GM23338 (cell line): ENCODE measurements at regions not wholly inside any gene's neighbourhood (a gene's known extent, or its start where the extent isn't known, plus 50 kb on each side); places are given as distances from the start of the nearest gene placed in this dataset.
"Not testable (repeated sequence)": the region's sequence is repeated elsewhere in the genome, so short reads cannot be mapped to it uniquely, and the experiment has no call there.

Experiments used
- CTCF ChIP-seq, 2 experiments: fragments of 200-600 bp in 1 of 2; sonication (generic) in 1 of 2; conservative IDR thresholded peaks; 2 replicates each; pipeline versions ENCODE4 v1.5.1 to v1.6.1; 2016 to 2017; ENCODE audit warnings: antibody characterized with exemption in 2 of 2, low read depth in 2 of 2, mild to moderate bottlenecking in 2 of 2, moderate library complexity in 1 of 2
- EZH2 ChIP-seq: fragments of 200-600 bp; sonication (generic); IDR thresholded peaks from one replicate; pipeline ENCODE4 v1.8.0; 2017; ENCODE audit warnings: antibody characterized with exemption, mild to moderate bottlenecking, low read depth; ENCODE audit not compliant: unreplicated experiment
- EZH2phosphoT487 ChIP-seq: fragments of 200-600 bp; sonication (generic); IDR thresholded peaks from one replicate; pipeline ENCODE4 v1.8.1; 2018; ENCODE audit warnings: antibody characterized with exemption; ENCODE audit not compliant: unreplicated experiment
- JUNB ChIP-seq: IDR thresholded peaks from one replicate; pipeline ENCODE4 v1.6.1; 2016; ENCODE audit warnings: antibody characterized with exemption; ENCODE audit not compliant: unreplicated experiment
- POLR2AphosphoS5 ChIP-seq: IDR thresholded peaks from 2 replicates; pipeline ENCODE4 v1.6.1; 2016; ENCODE audit warnings: antibody characterized with exemption, low read depth
- REST ChIP-seq: IDR thresholded peaks from one replicate; pipeline ENCODE4 v1.6.1; 2018; ENCODE audit warnings: antibody characterized with exemption; ENCODE audit not compliant: unreplicated experiment
- ZNF331 ChIP-seq: fragments of 250-450 bp; sonication (Bioruptor Pico); IDR thresholded peaks from 2 replicates; pipeline ENCODE4 v1.5.0; 2020; ENCODE audit warnings: low read depth, mild to moderate bottlenecking, moderate library complexity
- TF ChIP-seq, protein P1 (sequence below): fragments of 250-450 bp; sonication (Bioruptor Pico); IDR thresholded peaks from 2 replicates; pipeline ENCODE4 v1.5.0; 2020; ENCODE audit warnings: mild to moderate bottlenecking, moderate library complexity

DNA sequence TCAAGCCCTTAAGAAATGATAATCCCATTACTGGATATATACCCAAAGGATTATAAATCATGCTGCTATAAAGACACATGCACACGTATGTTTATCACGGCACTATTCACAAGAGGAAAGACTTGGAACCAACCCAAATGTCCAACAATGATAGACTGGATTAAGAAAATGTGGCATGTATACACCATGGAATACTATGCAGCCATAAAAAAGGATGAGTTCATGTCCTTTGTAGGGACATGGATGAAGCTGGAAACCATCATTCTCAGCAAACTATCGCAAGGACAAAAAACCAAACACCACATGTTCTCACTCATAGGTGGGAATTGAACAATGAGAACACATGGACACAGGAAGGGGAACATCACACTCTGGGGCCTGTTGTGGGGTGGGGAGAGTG is 224.4 kb downstream of the KLF6 start:
- not testable (repeated sequence) for TF ChIP-seq POLR2AphosphoS5; CTCF (conservative IDR thresholded peaks at IDR 0.05; ENCODE audit: low read depth in 2 of 2); REST; EZH2phosphoT487; EZH2; ZNF331 (CRISPR knock-in tag); JUNB
- TF ChIP-seq, protein P1, sequence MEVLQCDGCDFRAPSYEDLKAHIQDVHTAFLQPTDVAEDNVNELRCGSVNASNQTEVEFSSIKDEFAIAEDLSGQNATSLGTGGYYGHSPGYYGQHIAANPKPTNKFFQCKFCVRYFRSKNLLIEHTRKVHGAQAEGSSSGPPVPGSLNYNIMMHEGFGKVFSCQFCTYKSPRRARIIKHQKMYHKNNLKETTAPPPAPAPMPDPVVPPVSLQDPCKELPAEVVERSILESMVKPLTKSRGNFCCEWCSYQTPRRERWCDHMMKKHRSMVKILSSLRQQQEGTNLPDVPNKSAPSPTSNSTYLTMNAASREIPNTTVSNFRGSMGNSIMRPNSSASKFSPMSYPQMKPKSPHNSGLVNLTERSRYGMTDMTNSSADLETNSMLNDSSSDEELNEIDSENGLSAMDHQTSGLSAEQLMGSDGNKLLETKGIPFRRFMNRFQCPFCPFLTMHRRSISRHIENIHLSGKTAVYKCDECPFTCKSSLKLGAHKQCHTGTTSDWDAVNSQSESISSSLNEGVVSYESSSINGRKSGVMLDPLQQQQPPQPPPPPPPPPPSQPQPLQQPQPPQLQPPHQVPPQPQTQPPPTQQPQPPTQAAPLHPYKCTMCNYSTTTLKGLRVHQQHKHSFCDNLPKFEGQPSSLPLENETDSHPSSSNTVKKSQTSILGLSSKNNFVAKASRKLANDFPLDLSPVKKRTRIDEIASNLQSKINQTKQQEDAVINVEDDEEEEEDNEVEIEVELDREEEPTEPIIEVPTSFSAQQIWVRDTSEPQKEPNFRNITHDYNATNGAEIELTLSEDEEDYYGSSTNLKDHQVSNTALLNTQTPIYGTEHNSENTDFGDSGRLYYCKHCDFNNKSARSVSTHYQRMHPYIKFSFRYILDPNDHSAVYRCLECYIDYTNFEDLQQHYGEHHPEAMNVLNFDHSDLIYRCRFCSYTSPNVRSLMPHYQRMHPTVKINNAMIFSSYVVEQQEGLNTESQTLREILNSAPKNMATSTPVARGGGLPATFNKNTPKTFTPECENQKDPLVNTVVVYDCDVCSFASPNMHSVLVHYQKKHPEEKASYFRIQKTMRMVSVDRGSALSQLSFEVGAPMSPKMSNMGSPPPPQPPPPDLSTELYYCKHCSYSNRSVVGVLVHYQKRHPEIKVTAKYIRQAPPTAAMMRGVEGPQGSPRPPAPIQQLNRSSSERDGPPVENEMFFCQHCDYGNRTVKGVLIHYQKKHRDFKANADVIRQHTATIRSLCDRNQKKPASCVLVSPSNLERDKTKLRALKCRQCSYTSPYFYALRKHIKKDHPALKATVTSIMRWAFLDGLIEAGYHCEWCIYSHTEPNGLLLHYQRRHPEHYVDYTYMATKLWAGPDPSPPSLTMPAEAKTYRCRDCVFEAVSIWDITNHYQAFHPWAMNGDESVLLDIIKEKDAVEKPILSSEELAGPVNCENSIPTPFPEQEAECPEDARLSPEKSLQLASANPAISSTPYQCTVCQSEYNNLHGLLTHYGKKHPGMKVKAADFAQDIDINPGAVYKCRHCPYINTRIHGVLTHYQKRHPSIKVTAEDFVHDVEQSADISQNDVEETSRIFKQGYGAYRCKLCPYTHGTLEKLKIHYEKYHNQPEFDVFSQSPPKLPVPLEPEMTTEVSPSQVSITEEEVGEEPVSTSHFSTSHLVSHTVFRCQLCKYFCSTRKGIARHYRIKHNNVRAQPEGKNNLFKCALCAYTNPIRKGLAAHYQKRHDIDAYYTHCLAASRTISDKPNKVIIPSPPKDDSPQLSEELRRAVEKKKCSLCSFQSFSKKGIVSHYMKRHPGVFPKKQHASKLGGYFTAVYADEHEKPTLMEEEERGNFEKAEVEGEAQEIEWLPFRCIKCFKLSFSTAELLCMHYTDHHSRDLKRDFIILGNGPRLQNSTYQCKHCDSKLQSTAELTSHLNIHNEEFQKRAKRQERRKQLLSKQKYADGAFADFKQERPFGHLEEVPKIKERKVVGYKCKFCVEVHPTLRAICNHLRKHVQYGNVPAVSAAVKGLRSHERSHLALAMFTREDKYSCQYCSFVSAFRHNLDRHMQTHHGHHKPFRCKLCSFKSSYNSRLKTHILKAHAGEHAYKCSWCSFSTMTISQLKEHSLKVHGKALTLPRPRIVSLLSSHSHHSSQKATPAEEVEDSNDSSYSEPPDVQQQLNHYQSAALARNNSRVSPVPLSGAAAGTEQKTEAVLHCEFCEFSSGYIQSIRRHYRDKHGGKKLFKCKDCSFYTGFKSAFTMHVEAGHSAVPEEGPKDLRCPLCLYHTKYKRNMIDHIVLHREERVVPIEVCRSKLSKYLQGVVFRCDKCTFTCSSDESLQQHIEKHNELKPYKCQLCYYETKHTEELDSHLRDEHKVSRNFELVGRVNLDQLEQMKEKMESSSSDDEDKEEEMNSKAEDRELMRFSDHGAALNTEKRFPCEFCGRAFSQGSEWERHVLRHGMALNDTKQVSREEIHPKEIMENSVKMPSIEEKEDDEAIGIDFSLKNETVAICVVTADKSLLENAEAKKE: not testable (repeated sequence)
